Right cardiac atrium (tissue), 5 donors: ENCODE measurements at regions not wholly inside any gene's neighbourhood (a gene's known extent, or its start where the extent isn't known, plus 50 kb on each side); places are given as distances from the start of the nearest gene placed in this dataset.
"Not testable (repeated sequence)": the region's sequence is repeated elsewhere in the genome, so short reads cannot be mapped to it uniquely, and the experiment has no call there.

ENCODE experiments used
- ATAC-seq, 2 donors: fragments of 200-7000 bp; cut with Tn5 transposase; one replicate each; pipeline versions ENCODE4 v1.8.0 to v1.9.1; 2020; ENCODE audit warnings: moderate library complexity in 2 of 2, mild to moderate bottlenecking in 1 of 2
- DNase-seq, 3 donors: peaks; one replicate each; pipeline ENCODE4 v3.0.0-alpha.2; 2020
- H3K27ac ChIP-seq: one replicate; pipeline ENCODE4 v1.5.1; 2013; ENCODE audit warnings: mild to moderate bottlenecking, low read length, control low read depth, moderate library complexity
- H3K27me3 ChIP-seq: one replicate; pipeline ENCODE4 v1.6.1; 2013; ENCODE audit not compliant: control insufficient read depth, insufficient read depth
- H3K4me1 ChIP-seq: one replicate; pipeline ENCODE4 v1.6.1; 2013; ENCODE audit warnings: low read length; ENCODE audit not compliant: control insufficient read depth, insufficient read depth
- H3K4me3 ChIP-seq: one replicate; pipeline ENCODE4 v1.5.1; 2013; ENCODE audit warnings: low read length, control low read depth
- H3K9me3 ChIP-seq: one replicate; pipeline ENCODE4 v1.6.1; 2013; ENCODE audit warnings: low read length; ENCODE audit not compliant: control insufficient read depth
- WGBS: extraction: QIAGEN DNeasy Blood & Tissue Kit; methylation state at CpG from one replicate; pipeline ENCODE4 v1.1.7; 2013; 5-methylcytosine and 5-hydroxymethylcytosine counted together
- intact Hi-C, 4 donors: fragments of 100-400 bp; cut with DNase I; formaldehyde crosslinking; loops; one replicate each; pipeline versions ENCODE4 v1.11.0 to v1.14.0; 2022 to 2023
- donor health status: healthy with polysubstance abuse.
- donor health status: DM: no; HTN: yes; CAD: no.
- donor health status: DM: no; HTN: no; CAD: no.
- donor health status: DM: no; HTN: yes; CAD: no; lungs with severe emphysema.
- donor health status: DM: yes; HTN: yes; CAD: no.

- ATAC-seq (no peak), DNase-seq (no peak)
- 84% methylated on average over 1 of the region's 1 CpG for WGBS
- H3K27ac ChIP-seq: no peak overlapping the region
- H3K27me3 ChIP-seq: no peaks in the 10 kb centered on the region
- no peaks in the 10 kb centered on the region for H3K9me3 ChIP-seq
- intact Hi-C loops: no loop called here
- no peaks in the 10 kb centered on the region for H3K4me1 ChIP-seq
- no peak overlapping the region for H3K4me3 ChIP-seq
Observed at GRCh38 chr15:24076090-24076784, 389.1 kb upstream of the NDN start.

DNA sequence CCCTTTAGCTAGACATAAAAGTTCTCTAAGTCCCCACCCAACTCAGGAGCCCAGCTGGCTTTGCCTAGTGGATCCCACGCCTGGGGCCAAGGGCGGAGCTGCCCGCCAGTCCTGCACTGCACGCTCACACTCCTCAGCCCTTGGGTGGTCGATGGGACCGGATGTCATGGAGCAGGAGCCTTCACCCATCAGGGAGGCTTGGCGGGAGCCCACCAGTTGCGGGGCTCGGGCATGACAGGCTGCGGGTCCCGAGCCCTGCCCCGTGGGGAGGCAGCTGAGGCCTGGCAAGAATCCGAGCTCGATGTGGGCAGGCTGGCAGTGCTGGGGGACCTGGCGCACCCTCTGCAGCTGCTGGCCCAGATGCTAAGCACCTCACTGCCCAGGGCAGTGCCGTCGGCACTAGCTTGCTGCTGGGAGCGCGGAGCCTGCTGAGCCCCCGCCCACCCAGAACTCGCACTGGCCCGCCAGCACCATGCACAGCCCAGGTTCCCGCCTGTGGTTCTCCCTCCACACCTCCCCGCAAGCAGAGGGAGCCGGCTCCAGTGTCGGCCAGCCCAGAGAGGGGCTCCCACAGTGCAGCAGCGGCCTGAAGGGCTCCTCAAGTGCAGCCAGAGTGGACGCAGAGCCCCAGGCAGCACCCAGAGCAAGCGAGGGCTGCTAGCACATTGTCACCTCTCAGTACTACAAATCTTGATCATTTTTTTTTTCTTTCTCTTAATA, 391.4 kb upstream of the NDN start:
- no peaks in the 10 kb centered on the region for H3K27me3 ChIP-seq
- H3K27ac ChIP-seq: no peak overlapping the region
- H3K4me1 ChIP-seq: no peaks in the 10 kb centered on the region
- H3K4me3 ChIP-seq: no peak overlapping the region
- DNase-seq: peak in 1 of 3 donors; percentile 44
- H3K9me3 ChIP-seq: no peaks in the 10 kb centered on the region
- WGBS: 90% methylated on average over 29 of the region's 29 CpGs
- ATAC-seq: no peak
- intact Hi-C loops: no loop called here

GRCh38 chr15:24088941-24089340, 401.8 kb upstream of the NDN start:
- 43% methylated on average over 1 of the region's 1 CpG for WGBS
- H3K9me3 ChIP-seq, intact Hi-C loops, H3K4me3 ChIP-seq, H3K4me1 ChIP-seq, H3K27ac ChIP-seq, H3K27me3 ChIP-seq, ATAC-seq, DNase-seq: not testable (repeated sequence)

- DNase-seq, H3K4me1 ChIP-seq, H3K4me3 ChIP-seq, H3K27me3 ChIP-seq, intact Hi-C loops, H3K27ac ChIP-seq, H3K9me3 ChIP-seq: not testable (repeated sequence)
- 16% methylated on average over 26 of the region's 30 CpGs for WGBS
- peak; percentile 35 to 41 for ATAC-seq
Observed at GRCh38 chr15:24101503-24101902, 414.4 kb upstream of the NDN start.

DNA sequence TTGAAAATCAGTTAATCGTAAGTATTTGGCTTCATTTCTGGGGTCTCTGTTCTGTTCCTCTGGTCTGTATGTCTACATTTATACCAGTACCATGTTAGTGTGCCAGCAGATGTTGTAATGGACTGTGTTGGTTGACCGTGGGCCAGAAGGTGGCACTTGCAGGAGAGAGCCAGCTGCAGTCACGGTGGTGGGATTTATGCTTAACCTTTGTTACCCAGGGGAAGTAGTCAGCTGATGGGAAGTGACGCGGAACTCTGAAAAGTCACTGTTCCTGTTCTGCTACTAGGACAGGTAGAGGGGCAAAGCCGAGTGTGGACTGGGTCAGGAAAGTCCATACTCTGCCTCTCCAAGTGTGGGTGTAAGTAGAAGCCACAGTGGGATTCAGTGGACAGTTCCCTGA, 420.4 kb upstream of the NDN start:
- intact Hi-C loops, H3K4me3 ChIP-seq, ATAC-seq, DNase-seq, H3K4me1 ChIP-seq, H3K9me3 ChIP-seq, H3K27ac ChIP-seq, H3K27me3 ChIP-seq: not testable (repeated sequence)
- WGBS: 66% methylated on average over 6 of the region's 6 CpGs

GRCh38 chr15:24107948-24108347, 420.8 kb upstream of the NDN start:
- H3K4me1 ChIP-seq, H3K4me3 ChIP-seq, H3K27me3 ChIP-seq, ATAC-seq, intact Hi-C loops, H3K27ac ChIP-seq, DNase-seq, H3K9me3 ChIP-seq: not testable (repeated sequence)
- 25% methylated on average over 3 of the region's 4 CpGs for WGBS

- not testable (repeated sequence) for DNase-seq, ATAC-seq
- 52% methylated on average over 3 of the region's 3 CpGs for WGBS
Observed at GRCh38 chr15:24108349-24108748, 421.2 kb upstream of the NDN start.

DNA sequence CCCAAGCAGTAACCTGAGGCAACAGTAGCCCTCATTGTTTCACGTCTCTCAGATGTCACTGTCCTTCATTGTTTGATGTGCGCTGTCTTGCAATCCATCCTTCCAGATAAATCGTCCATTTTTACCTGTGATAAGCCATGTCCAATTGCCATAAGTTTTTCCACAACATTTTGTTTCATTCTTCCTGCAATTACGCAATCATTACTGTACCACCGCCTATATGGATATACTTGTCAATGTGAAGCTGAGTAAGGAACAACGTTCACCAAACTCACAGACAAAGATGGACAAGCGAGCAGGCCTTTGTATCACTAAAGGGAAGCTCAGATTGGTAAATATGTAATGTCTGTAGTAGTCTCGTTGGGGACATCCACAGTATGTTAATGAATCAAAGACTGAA, 452.5 kb upstream of the NDN start:
- intact Hi-C loops, DNase-seq, ATAC-seq, H3K27ac ChIP-seq, H3K9me3 ChIP-seq, H3K4me3 ChIP-seq, H3K27me3 ChIP-seq, H3K4me1 ChIP-seq: not testable (repeated sequence)
- 71% methylated on average over 8 of the region's 8 CpGs for WGBS

More at GRCh38 chr15:24108349-24108748, 421.2 kb upstream of the NDN start:
- H3K9me3 ChIP-seq, H3K27me3 ChIP-seq, H3K4me1 ChIP-seq, intact Hi-C loops, H3K27ac ChIP-seq, H3K4me3 ChIP-seq: not testable (repeated sequence)

- H3K9me3 ChIP-seq, DNase-seq, H3K27ac ChIP-seq, H3K27me3 ChIP-seq, intact Hi-C loops, ATAC-seq, H3K4me3 ChIP-seq, H3K4me1 ChIP-seq: not testable (repeated sequence)
- 74% methylated on average over 8 of the region's 8 CpGs for WGBS
Observed at GRCh38 chr15:24145070-24145469, 458.0 kb upstream of the NDN start.

GRCh38 chr15:24146251-24146650, 459.1 kb upstream of the NDN start:
- no peak for DNase-seq
- Histone ChIP-seq H3K9me3 (no peaks in the 10 kb centered on the region), H3K4me1 (no peaks in the 10 kb centered on the region), H3K27ac (no peak overlapping the region), H3K4me3 (no peak overlapping the region), H3K27me3 (no peaks in the 10 kb centered on the region)
- intact Hi-C loops: no loop called here
- ATAC-seq: no peak
- WGBS: 52% methylated on average over 2 of the region's 2 CpGs

DNA sequence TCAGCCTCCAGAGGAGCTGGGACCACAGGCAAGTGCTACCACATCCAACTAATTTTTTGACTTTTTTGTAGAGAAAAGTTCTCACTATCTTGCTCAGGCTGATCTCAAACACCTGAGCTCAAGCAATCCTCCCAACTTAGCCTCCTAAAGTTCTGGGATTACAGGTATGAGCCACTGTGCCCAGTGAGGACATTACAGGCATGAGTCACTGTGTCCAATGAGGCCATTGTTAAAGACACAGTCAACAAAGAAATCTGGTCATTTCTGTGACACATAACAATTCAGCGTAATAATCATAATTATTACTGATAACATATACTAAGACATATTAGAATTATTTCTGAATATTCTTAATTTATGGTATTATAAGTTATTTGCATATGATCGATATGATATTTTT, 463.4 kb upstream of the NDN start:
- no peak for ATAC-seq
- Histone ChIP-seq H3K4me3 (no peak overlapping the region), H3K27ac (no peak overlapping the region), H3K9me3 (no peaks in the 10 kb centered on the region), H3K4me1 (no peaks in the 10 kb centered on the region), H3K27me3 (no peaks in the 10 kb centered on the region)
- DNase-seq: no peak
- 84% methylated on average over 2 of the region's 2 CpGs for WGBS
- intact Hi-C loops: no loop called here
